Glomerular visceral epithelial cell (primary cell): ENCODE measurements at regions not wholly inside any gene's neighbourhood (a gene's known extent, or its start where the extent isn't known, plus 50 kb on each side); places are given as distances from the start of the nearest gene placed in this dataset.
"Not testable (repeated sequence)": the region's sequence is repeated elsewhere in the genome, so short reads cannot be mapped to it uniquely, and the experiment has no call there.

Experiments
- DNase-seq: peaks from one replicate; pipeline ENCODE4 v3.0.0-alpha.2; 2016; ENCODE audit errors: extremely low spot score

GRCh38 chr10:2627969-2628368 is 439.4 kb upstream of the PFKP start:
- DNase-seq, result no peak

DNA sequence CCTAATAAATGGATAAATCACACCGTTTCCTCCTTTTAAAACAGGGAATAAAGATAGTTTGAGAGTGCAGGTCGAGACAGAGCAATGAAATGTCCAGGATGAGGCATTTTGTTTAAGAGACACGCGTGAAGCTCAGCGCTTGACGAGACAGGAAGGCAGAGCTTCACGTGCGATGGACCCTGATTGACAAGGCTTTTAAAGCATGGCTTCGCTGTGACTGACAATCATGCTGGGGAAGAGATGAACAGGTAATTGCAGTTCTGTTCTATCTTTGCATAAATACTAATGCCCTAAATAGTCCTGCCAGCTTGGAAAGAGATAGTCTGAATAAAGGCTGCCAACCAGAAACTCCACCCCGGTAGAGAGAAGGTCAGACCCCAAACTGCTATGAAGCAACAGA is 442.3 kb upstream of the PFKP start:
- DNase-seq, result no peak

DNA sequence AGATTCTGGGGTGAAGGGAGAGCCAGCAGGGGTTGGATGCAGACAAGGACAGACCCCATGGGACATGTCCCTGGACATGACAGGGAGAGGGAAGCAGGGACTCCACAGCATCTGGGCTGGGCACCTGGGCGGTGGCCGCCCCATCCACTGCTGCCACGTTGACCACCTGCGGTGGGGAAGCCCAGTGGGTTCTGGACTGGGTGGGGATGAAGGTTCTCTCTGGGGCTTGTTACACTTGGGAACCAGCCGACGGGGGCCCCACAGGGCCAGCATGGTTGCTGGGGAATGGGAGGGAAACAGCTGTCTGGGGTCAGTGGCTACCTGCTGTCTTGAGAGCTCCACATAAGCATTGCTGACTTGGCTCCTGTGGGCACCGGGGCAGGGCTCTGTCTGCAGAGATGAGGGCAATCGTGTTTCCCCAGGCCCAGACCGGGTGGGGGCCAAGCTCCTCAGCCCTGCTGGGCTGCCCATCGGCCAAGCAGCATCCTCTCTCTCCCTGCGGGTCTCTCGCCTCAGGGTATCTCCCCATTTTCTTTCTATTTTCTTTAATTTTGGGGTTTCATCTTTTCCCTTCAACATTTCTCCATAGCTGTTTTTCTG is 443.6 kb upstream of the PFKP start:
- DNase-seq, result no peak

DNA sequence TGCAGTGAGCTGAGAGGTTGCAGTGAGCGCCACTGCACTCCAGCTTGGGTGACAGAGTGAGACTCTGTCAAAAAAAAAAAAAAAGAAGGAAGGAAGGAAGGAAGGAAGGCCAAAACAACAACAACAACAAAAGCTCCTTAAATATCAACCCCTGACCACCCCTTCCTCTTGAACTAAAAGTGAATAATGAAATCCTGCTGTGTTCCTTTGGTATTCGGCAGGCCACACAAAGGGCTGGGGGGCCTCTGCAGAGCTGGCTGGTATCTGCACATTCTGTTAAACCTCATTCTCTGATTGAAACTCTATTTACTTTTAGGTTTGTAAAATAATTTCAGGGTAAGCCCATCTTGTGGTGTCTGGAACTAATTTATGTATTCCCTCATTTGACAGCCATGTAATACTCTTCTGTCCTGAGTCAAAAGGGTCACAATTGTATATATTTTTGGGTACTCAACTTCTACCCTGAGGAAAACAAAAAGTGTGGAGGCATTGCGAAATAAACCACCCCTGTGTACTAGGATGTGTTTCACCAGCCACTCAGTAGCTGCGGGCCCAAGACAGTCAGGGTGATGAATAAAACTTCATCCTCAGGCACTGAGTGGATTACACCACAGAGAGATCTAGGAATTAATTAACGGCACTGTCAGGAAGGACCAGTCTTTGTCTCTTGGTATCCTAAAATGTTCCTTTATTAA is 446.4 kb upstream of the PFKP start:
- no peak for DNase-seq

GRCh38 chr10:2619916-2620315 is 447.4 kb upstream of the PFKP start:
- DNase-seq, result no peak

DNA sequence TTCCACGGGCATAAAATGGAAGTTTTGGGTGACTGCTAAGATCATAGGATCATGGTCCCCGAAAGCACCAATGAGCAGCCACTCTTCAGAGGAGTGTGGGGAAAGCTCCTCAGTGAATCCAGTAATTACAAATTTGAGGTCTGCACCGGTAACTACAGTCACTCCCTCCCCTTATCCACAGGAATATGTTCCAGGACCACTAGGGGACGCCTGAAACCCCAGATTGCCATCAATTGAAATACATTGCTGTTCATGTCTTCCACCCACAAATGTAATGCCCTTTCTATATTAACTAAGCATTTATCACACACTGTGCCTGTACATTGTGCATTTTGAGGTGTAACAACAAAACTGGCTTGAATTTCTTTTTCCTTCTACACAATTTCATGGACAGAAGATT is 447.9 kb upstream of the PFKP start:
- DNase-seq, result peak; percentile 16

DNA sequence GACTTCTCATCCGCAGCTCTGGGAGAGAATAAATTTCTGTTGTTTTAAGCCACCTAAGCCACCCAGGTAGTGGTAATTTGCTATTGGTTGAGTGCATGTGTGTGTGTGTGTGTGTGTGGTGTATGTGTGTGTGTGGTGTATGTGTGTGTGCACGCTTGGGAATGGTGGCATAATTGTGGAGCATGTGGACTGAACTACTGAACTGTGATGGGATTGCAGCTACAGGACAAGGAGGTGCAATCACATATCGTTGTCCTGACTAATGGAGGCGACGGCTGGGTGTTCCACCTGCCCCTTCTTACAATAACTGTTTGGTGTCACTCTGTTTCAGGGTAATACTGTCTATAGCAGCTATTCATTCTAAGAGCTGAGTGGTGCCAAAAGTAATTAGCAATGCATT is 448.7 kb upstream of the PFKP start:
- no peak for DNase-seq

DNA sequence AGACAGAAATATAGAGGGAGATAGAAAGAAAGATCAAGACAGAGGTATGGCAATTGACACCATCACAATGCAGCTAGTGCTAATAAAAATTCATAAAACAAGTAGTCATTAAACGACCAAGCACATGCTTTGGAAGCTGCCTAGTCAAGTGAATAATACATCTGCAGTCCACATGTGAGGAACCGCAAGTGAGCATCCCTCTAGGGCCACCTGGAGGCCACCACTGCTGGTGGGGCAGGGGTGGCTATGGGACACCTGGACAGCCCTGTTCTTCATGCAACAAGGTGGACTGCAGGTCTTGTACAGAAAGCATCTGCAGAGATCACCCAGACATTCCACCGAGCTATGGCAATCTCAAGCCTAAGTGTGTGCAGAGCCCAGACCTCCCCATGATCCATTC is 451.1 kb upstream of the PFKP start:
- DNase-seq, result no peak

- no peak for DNase-seq
Observed at GRCh38 chr10:2611603-2612002, 455.7 kb upstream of the PFKP start.

DNA sequence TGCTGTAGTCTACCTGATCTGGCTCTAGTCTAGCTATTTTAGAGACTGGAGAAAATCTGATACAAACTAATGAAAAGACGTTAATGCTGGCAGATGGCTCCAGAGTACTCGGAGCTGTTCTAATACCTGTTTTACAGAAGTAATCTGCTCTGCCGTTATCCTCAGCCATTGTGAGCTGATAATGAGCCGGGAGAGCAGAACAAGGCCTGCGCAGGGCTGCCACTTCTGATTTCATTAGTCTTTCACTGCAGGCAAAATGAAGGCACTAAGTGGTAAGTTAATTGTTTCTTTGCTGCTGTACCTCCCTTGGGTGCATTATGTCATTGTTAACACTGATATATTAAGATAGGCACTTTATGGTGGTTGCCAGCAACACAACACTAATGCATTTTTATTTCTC is 456.4 kb upstream of the PFKP start:
- DNase-seq, result no peak

DNA sequence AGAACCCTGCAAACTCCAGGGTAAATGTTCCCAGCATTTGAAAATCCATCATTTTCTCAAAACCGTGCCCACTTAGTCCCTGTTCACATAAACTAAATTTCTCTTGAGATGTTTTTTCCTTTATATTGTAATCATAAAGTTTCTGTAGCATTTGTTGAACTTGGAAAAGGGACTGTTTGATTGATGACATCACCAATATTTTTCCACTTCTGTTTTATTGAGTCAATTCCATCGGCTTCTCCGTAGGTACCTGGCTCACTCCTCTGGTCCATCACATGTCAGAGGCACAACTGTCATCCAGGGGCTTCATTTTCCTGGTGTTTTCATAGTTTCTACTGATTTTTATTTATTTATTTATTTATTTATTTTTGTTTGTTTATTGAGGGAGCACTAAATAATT is 462.5 kb upstream of the PFKP start:
- no peak for DNase-seq

DNA sequence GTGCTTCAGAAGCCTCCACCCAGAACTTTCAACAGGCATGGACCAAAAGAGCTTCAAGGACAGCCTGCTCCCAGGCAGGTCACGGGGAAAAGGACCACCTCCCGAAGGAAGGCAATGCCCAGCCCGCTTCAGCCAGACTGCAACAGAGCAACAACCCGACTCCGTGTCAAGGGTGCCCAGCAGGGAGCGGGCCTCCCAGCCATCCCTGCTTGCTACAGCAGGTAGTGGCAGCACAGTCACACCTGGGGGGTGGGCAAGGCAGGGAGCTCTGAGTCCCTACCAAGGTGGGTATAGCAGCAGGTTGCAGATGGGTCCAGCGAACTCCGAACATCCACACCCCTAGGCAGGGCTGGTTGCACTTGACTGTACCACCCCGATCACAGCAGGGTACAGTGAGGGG is 467.8 kb upstream of the PFKP start:
- no peak for DNase-seq

GRCh38 chr10:2592360-2593160 is 474.8 kb upstream of the PFKP start:
- DNase-seq, result no peak

GRCh38 chr10:2589196-2589595 is 478.2 kb upstream of the PFKP start:
- no peak for DNase-seq

DNA sequence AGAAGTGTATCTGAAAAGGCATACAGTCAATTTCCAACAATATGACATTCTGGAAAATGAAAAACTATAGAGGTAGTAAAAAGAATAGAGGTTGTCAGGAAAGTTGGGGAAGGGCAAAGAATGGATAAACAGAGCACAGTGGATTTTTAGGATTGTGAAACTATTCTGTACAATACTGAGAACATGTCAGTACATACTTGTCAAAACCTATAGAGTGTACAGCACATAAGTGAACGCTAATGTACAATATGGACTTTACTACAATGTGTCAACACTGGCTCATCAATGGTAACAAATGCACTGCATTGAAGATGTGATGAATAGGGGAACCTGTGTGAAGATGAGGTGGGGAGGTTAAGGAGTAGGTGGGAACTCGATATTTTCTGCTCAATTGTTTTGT is 483.0 kb upstream of the PFKP start:
- no peak for DNase-seq

DNA sequence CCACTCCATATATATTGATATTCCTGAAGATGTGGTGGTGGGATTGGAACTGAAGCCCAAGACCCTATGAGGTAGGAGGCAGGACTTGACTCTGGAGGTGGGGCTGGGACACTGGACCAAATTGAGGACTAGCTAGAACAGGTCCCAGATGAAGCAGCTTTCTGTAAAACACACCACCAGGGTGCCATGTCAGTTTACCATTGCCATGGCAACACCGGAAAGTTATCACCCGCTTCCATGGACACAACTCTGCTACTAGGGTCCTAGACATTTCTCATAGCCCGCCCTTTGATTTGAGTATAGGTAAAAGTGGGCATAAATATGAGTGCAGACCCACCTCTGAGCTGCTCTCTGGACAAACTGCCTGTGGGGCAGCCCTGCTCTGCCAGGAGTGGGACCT is 490.5 kb upstream of the PFKP start:
- DNase-seq, result no peak

DNA sequence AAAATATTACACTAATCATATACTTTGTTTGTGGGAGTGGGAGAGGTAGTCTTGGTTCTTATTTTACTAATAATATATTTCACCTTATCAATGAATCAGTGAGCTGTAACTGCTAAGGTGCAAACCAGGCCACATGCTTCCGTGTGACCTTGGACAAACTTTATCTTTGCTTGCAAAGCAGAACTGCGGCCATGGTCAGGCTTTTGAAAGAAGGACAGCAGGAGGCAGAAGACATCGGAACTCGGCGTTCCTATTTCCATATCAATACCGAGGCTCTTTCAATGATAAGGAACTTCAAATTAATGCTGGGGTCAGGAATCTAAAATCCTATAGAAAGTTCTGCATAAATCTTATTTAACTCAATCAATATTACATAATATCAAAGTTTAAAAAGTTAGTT is 491.9 kb upstream of the PFKP start:
- no peak for DNase-seq

- DNase-seq, result no peak
Observed at GRCh38 chr10:2572611-2573010, 494.7 kb upstream of the PFKP start.

DNA sequence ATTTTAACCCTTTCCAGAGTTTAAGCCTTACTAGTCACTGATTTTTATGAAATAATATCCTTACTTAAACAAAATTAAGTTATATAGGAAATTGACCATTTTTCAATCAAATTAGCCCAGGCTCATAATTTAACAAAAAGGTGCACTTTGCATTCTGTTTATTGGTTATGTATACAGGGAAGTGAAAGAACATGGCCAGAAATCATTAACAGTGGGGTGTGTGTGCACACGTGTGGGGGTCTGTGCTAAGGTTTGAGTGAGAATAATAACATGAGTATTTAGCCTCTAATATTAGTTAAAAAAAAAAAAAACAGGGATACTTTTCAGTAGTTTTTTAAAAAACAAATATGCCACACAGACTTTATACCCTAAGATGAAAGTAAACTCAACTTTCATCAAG is 510.5 kb upstream of the PFKP start:
- DNase-seq, result no peak

DNA sequence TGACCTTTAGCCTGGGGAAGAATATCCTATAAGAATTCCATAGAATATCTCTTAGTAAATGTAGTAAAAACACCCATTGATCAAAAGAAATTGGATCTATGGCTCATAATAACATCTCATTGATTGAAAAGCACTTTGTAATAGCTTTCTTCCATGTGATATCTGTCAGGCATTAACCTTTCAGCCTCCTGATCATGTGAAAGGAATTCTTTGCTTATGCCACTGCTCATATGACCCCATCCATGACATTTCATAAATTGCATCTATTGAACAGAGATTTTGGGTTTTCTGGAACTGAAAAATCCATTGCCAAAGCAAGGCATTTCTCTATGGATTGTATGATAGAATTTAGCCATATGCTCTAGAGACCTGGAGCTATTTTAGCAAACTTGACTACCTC is 519.3 kb upstream of the PFKP start:
- no peak for DNase-seq

GRCh38 chr10:2547606-2548005 is 519.7 kb upstream of the PFKP start:
- DNase-seq, result no peak

GRCh38 chr10:2546894-2547293 is 520.5 kb upstream of the PFKP start:
- not testable (repeated sequence) for DNase-seq

- DNase-seq, result no peak
Observed at GRCh38 chr10:2543974-2544373, 523.4 kb upstream of the PFKP start.
